GM23338 (cell line): ENCODE measurements at regions not wholly inside any gene's neighbourhood (a gene's known extent, or its start where the extent isn't known, plus 50 kb on each side); places are given as distances from the start of the nearest gene placed in this dataset.

Experiments
- EZH2 ChIP-seq: fragments of 200-600 bp; sonication (generic); IDR thresholded peaks from one replicate; pipeline ENCODE4 v1.8.0; 2017; ENCODE audit warnings: antibody characterized with exemption, mild to moderate bottlenecking, low read depth; ENCODE audit not compliant: unreplicated experiment
- ZNF114 ChIP-seq: fragments of 250-450 bp; sonication (Bioruptor Pico); IDR thresholded peaks from 2 replicates; pipeline ENCODE4 v1.5.0; 2020; ENCODE audit warnings: mild to moderate bottlenecking, moderate library complexity
- TF ChIP-seq, protein P1 (sequence below), 2 experiments: fragments of 200-600 bp in 1 of 2; sonication (generic) in 1 of 2; conservative IDR thresholded peaks; 2 replicates each; pipeline versions ENCODE4 v1.5.1 to v1.6.1; 2016 to 2017; ENCODE audit warnings: antibody characterized with exemption in 2 of 2, low read depth in 2 of 2, mild to moderate bottlenecking in 2 of 2, moderate library complexity in 1 of 2
- TF ChIP-seq, protein P2 (sequence below): IDR thresholded peaks from 2 replicates; pipeline ENCODE4 v1.6.1; 2016; ENCODE audit warnings: antibody characterized with exemption

DNA sequence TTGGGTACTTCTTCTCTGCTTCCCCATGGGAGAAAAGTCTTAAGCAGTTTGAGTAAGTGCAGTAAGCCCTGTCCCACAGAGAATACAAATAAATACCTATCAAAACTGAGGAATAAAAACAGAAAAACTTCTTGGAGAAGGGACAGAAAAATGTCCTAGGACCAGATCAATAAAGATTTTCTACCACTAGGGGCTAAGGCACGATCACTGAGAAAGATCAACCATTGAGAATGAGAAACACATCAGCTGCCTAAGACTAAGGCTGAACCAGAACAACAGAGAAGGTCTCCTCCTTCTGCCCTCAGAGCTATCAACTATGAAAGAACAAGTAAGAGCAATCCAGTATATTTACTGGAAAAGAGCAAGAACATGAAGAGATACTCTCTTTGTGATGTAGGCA lies 763.6 kb upstream of the LRRTM1 start:
- TF ChIP-seq, protein P1, sequence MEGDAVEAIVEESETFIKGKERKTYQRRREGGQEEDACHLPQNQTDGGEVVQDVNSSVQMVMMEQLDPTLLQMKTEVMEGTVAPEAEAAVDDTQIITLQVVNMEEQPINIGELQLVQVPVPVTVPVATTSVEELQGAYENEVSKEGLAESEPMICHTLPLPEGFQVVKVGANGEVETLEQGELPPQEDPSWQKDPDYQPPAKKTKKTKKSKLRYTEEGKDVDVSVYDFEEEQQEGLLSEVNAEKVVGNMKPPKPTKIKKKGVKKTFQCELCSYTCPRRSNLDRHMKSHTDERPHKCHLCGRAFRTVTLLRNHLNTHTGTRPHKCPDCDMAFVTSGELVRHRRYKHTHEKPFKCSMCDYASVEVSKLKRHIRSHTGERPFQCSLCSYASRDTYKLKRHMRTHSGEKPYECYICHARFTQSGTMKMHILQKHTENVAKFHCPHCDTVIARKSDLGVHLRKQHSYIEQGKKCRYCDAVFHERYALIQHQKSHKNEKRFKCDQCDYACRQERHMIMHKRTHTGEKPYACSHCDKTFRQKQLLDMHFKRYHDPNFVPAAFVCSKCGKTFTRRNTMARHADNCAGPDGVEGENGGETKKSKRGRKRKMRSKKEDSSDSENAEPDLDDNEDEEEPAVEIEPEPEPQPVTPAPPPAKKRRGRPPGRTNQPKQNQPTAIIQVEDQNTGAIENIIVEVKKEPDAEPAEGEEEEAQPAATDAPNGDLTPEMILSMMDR (conservative IDR thresholded peaks at IDR 0.05; ENCODE audit: low read depth in 2 of 2), result peak; percentile 18 to 43; a peak in 3 of 4 replicates
- TF ChIP-seq ZNF114 (CRISPR knock-in tag) (no peak), EZH2 (no peak)
- TF ChIP-seq, protein P2, sequence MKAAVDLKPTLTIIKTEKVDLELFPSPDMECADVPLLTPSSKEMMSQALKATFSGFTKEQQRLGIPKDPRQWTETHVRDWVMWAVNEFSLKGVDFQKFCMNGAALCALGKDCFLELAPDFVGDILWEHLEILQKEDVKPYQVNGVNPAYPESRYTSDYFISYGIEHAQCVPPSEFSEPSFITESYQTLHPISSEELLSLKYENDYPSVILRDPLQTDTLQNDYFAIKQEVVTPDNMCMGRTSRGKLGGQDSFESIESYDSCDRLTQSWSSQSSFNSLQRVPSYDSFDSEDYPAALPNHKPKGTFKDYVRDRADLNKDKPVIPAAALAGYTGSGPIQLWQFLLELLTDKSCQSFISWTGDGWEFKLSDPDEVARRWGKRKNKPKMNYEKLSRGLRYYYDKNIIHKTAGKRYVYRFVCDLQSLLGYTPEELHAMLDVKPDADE, result no peak
